ENCODE measurements at regions not wholly inside any gene's neighbourhood (a gene's known extent, or its start where the extent isn't known, plus 50 kb on each side); places are given as distances from the start of the nearest gene placed in this dataset.

- TF ChIP-seq POLR2A (IDR thresholded peaks at IDR 0.05): no peak
- no peak for TF ChIP-seq POLR2AphosphoS5 (IDR thresholded peaks at IDR 0.05)
- no peak for TF ChIP-seq CTCF (IDR thresholded peaks at IDR 0.05)
Observed at GRCh38 chr1:55481634-55482033, 266.5 kb upstream of the USP24 start.

Measured in suprapubic skin (tissue), 4 donors.